GM23248 (cell line): ENCODE measurements at regions not wholly inside any gene's neighbourhood (a gene's known extent, or its start where the extent isn't known, plus 50 kb on each side); places are given as distances from the start of the nearest gene placed in this dataset.

ENCODE experiments used
- EZH2 ChIP-seq: fragments of 200-600 bp; sonication (generic); IDR thresholded peaks from 2 replicates; pipeline ENCODE4 v1.6.1; 2018; ENCODE audit warnings: antibody characterized with exemption, mild to moderate bottlenecking; ENCODE audit not compliant: insufficient read depth, poor library complexity, severe bottlenecking
- EZH2phosphoT487 ChIP-seq: fragments of 200-600 bp; sonication (generic); IDR thresholded peaks from 2 replicates; pipeline ENCODE4 v1.6.1; 2018; ENCODE audit warnings: antibody characterized with exemption, moderate library complexity, mild to moderate bottlenecking, low read depth; ENCODE audit not compliant: insufficient read depth

GRCh38 chr2:16123856-16124780 lies 183.8 kb downstream of the MYCN start:
- TF ChIP-seq EZH2, result no peak
- TF ChIP-seq EZH2phosphoT487, result no peak
